ENCODE measurements at regions not wholly inside any gene's neighbourhood (a gene's known extent, or its start where the extent isn't known, plus 50 kb on each side); places are given as distances from the start of the nearest gene placed in this dataset.

- no peaks in the 10 kb centered on the region for H3K27me3 ChIP-seq (ENCODE audit: low read length)
- H4K20me1 ChIP-seq (ENCODE audit: low read length), result no peaks in the 10 kb centered on the region
- no TSS peak for BruUV-seq (replicated peaks)
- DNase-seq (no peak), ATAC-seq (no peak)
- H3K4me2 ChIP-seq (ENCODE audit: low read length), result no peak overlapping the region
- POLR2A ChIA-PET (ENCODE audit: unreplicated experiment), result interaction anchor here (0.6 kb wide), 1 partner anchor 573 kb away, joined by 5 read pairs; no protein-coding TSS in a partner anchor
- no peak overlapping the region for H2AFZ ChIP-seq (ENCODE audit: low read length)
- H3K9ac ChIP-seq (ENCODE audit: low read length), result no peak overlapping the region
- H3K4me3 ChIP-seq (ENCODE audit: low read length), result no peak overlapping the region
- no peaks in the 10 kb centered on the region for H3K36me3 ChIP-seq (ENCODE audit: low read depth, low read length)
- no peaks in the 10 kb centered on the region for H3K9me2 ChIP-seq (replicated peaks; ENCODE audit: low read length)
- TF ChIP-seq EZH2 (IDR thresholded peaks at IDR 0.05; ENCODE audit: low read length, unreplicated experiment), result no peak
- CTCF ChIA-PET, result no interaction called here
- H3K4me1 ChIP-seq (ENCODE audit: insufficient read depth, low read length), result no peaks in the 10 kb centered on the region
- H3K27ac ChIP-seq (ENCODE audit: low read length), result no peak overlapping the region
- intact Hi-C loops (cut with micrococcal nuclease), result no loop called here
- no peaks in the 10 kb centered on the region for H3K9me3 ChIP-seq (ENCODE audit: low read length)
- H3F3A ChIP-seq (ENCODE audit: low read length, unreplicated experiment), result no peaks in the 10 kb centered on the region
- H3K79me2 ChIP-seq (ENCODE audit: low read length), result no peaks in the 10 kb centered on the region
Observed at GRCh38 chr14:44271006-44271405, 236.1 kb downstream of the FSCB start.

GRCh38 chr14:44265246-44265645 is 241.8 kb downstream of the FSCB start:
- H2AFZ ChIP-seq (ENCODE audit: low read length), result no peak overlapping the region
- BruUV-seq (replicated peaks), result no TSS peak
- ChIA-PET POLR2A (ENCODE audit: unreplicated experiment) (no interaction called here), CTCF (no interaction called here)
- no peak overlapping the region for H3K4me2 ChIP-seq (ENCODE audit: low read length)
- H3K4me3 ChIP-seq (ENCODE audit: low read length), result no peak overlapping the region
- no peaks in the 10 kb centered on the region for H4K20me1 ChIP-seq (ENCODE audit: low read length)
- no peaks in the 10 kb centered on the region for H3F3A ChIP-seq (ENCODE audit: low read length, unreplicated experiment)
- H3K36me3 ChIP-seq (ENCODE audit: low read depth, low read length), result no peaks in the 10 kb centered on the region
- no peak for ATAC-seq
- TF ChIP-seq EZH2 (IDR thresholded peaks at IDR 0.05; ENCODE audit: low read length, unreplicated experiment) (no peak), EZH2phosphoT487 (IDR thresholded peaks at IDR 0.05; ENCODE audit: borderline replicate concordance, low read length) (no peak), CTCF (conservative IDR thresholded peaks at IDR 0.05; ENCODE audit: low read depth, low read length) (no peak)
- H3K9me3 ChIP-seq (ENCODE audit: low read length), result no peaks in the 10 kb centered on the region
- no peak overlapping the region for H3K27ac ChIP-seq (ENCODE audit: low read length)
- DNase-seq, result no peak
- H3K4me1 ChIP-seq (ENCODE audit: insufficient read depth, low read length), result no peaks in the 10 kb centered on the region
- H3K9ac ChIP-seq (ENCODE audit: low read length), result no peak overlapping the region
- H3K79me2 ChIP-seq (ENCODE audit: low read length), result no peaks in the 10 kb centered on the region
- no peaks in the 10 kb centered on the region for H3K9me2 ChIP-seq (replicated peaks; ENCODE audit: low read length)
- no peaks in the 10 kb centered on the region for H3K27me3 ChIP-seq (ENCODE audit: low read length)
- intact Hi-C loops (cut with micrococcal nuclease), result no loop called here

- no peaks in the 10 kb centered on the region for H3K9me2 ChIP-seq (replicated peaks; ENCODE audit: low read length)
- no TSS peak for BruUV-seq (replicated peaks)
- TF ChIP-seq EZH2 (IDR thresholded peaks at IDR 0.05; ENCODE audit: low read length, unreplicated experiment), result no peak
- no peak for TF ChIP-seq CTCF (conservative IDR thresholded peaks at IDR 0.05; ENCODE audit: low read depth, low read length)
- no peak for TF ChIP-seq EZH2phosphoT487 (IDR thresholded peaks at IDR 0.05; ENCODE audit: borderline replicate concordance, low read length)
- no peak overlapping the region for H3K9ac ChIP-seq (ENCODE audit: low read length)
- no peaks in the 10 kb centered on the region for H3K9me3 ChIP-seq (ENCODE audit: low read length)
- H3K27me3 ChIP-seq (ENCODE audit: low read length), result no peaks in the 10 kb centered on the region
- DNase-seq (no peak), ATAC-seq (no peak)
- ChIA-PET CTCF (no interaction called here), POLR2A (ENCODE audit: unreplicated experiment) (no interaction called here)
- H3K36me3 ChIP-seq (ENCODE audit: low read depth, low read length), result no peaks in the 10 kb centered on the region
- H3K79me2 ChIP-seq (ENCODE audit: low read length), result no peaks in the 10 kb centered on the region
- H3K4me2 ChIP-seq (ENCODE audit: low read length), result no peak overlapping the region
- H3K4me1 ChIP-seq (ENCODE audit: insufficient read depth, low read length), result no peaks in the 10 kb centered on the region
- H3K27ac ChIP-seq (ENCODE audit: low read length), result no peak overlapping the region
- H3K4me3 ChIP-seq (ENCODE audit: low read length), result no peak overlapping the region
- H3F3A ChIP-seq (ENCODE audit: low read length, unreplicated experiment), result no peaks in the 10 kb centered on the region
- intact Hi-C loops (cut with micrococcal nuclease), result no loop called here
- H4K20me1 ChIP-seq (ENCODE audit: low read length), result no peaks in the 10 kb centered on the region
- no peak overlapping the region for H2AFZ ChIP-seq (ENCODE audit: low read length)
Observed at GRCh38 chr14:44215660-44216059, 291.4 kb downstream of the FSCB start.

Data from PC-3 (cell line).